ENCODE measurements at regions not wholly inside any gene's neighbourhood (a gene's known extent, or its start where the extent isn't known, plus 50 kb on each side); places are given as distances from the start of the nearest gene placed in this dataset.

DNA sequence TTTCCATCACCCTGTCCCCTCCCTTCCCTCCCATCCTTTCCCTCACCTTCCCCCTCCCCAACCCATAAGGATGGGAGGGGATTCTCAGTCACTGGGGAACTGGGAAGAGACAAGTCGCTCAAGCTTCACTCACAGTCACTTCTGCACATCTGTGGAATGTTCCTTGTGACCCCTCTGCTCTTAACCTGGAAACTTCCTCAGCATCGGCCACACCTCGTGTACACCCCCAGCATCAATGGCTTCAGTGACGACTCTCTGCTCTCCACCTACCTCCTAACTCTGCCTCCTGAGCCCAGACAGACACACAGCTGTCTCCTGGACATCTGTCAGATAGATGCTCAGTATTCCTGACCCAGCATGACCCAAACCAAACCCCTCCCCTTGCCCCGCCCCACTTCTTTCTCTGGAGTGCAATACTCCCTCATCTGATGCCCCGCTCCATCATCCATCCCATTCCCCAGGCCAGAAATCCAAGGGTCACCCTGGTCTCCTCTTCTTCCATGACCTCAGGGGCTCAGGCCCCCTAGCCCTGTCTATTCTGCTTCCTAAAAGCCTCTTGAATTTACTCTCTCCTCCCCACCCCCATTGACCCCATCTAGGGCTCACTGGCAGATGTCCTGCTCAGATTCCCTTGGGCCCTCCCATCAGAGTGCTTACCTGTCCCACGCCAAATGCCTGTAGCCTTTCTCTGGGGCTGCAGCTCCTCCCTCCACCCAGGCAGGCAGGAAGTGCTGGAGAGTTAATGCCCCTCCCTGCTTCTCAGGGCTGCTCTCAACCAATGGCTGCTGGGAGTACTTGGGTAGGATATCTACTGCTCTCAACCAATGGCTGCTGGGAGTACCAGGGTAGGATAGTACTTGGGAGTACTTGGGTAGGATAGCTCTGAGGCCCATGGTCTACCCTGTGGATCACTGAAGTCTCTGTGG is 83.1 kb upstream of the CSF3R start:
- no peak overlapping the region for H4K5ac ChIP-seq (ENCODE audit: low read length)
- no peak for DNase-seq
- no peak overlapping the region for H3K4ac ChIP-seq (ENCODE audit: low read depth, low read length)
- no peak overlapping the region for H4K8ac ChIP-seq (ENCODE audit: low read depth, low read length)
- H3K23ac ChIP-seq (ENCODE audit: low read length) = no peak overlapping the region
- no peak overlapping the region for H2BK120ac ChIP-seq (ENCODE audit: low read depth, low read length)
- H3K79me1 ChIP-seq (ENCODE audit: low read length) = no peaks in the 10 kb centered on the region
- no peaks in the 10 kb centered on the region for H3K4me1 ChIP-seq (ENCODE audit: control insufficient read depth, low read depth, low read length)
- H3K79me2 ChIP-seq (ENCODE audit: control insufficient read depth, insufficient read depth, low read length) = no peaks in the 10 kb centered on the region
- no peaks in the 10 kb centered on the region for H3K27me3 ChIP-seq (ENCODE audit: insufficient read depth, low read length, poor library complexity)
- no peak overlapping the region for H2AK5ac ChIP-seq (ENCODE audit: low read length)
- H3K4me2 ChIP-seq (ENCODE audit: low read length) = no peak overlapping the region
- no peak overlapping the region for H3K9ac ChIP-seq (ENCODE audit: low read length)
- H3K27ac ChIP-seq (ENCODE audit: low read depth, low read length) = no peak overlapping the region
- no peak overlapping the region for H3K18ac ChIP-seq (ENCODE audit: low read length)
- no peak overlapping the region for H2BK5ac ChIP-seq (ENCODE audit: low read length)
- H2BK15ac ChIP-seq (replicated peaks; ENCODE audit: low read depth) = no peak overlapping the region
- WGBS (ENCODE audit: extremely low coverage, insufficient coverage, low lambda C conversion rate) = no CpG with 5 or more reads among the region's 7 CpGs
- H3K36me3 ChIP-seq (ENCODE audit: control insufficient read depth, insufficient read depth, low read length) = no peaks in the 10 kb centered on the region
- H3K4me3 ChIP-seq (ENCODE audit: low read length) = no peak overlapping the region
- no peak overlapping the region for H3K56ac ChIP-seq (ENCODE audit: low read length)

DNA sequence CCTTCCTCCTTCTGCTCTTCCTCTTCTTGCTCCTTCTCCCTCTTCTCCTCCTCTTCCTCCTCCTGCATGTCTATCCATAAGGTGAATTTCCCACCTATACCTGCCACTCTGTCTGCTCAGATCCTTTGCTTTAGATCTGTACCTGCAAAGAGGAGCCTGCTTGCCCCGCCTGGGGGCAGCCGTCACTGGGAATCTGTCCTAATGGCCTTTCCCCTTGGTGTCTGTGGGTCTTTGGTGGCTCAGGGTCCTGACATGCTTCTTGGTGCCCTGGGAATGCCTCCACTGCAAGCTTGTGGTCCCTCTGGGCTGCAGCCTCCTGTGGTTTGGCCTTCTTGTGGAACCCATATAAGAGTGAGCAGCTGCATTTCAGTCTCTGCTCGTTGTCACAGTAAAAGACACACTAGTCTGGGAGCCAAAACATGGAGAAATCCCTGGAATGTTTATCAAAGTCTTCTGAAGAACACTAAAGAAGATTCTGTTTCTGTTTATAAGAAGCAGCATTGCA is 79.5 kb upstream of the CSF3R start:
- Histone ChIP-seq H4K8ac (ENCODE audit: low read depth, low read length) (no peak overlapping the region), H3K4me3 (ENCODE audit: low read length) (no peak overlapping the region), H3K56ac (ENCODE audit: low read length) (no peak overlapping the region), H3K27ac (ENCODE audit: low read depth, low read length) (no peak overlapping the region), H3K4ac (ENCODE audit: low read depth, low read length) (no peak overlapping the region), H3K9ac (ENCODE audit: low read length) (no peak overlapping the region), H2AK5ac (ENCODE audit: low read length) (no peak overlapping the region), H3K36me3 (ENCODE audit: control insufficient read depth, insufficient read depth, low read length) (no peaks in the 10 kb centered on the region), H4K5ac (ENCODE audit: low read length) (no peak overlapping the region), H2BK120ac (ENCODE audit: low read depth, low read length) (no peak overlapping the region), H3K79me1 (ENCODE audit: low read length) (no peaks in the 10 kb centered on the region), H3K4me1 (ENCODE audit: control insufficient read depth, low read depth, low read length) (no peaks in the 10 kb centered on the region), H3K27me3 (ENCODE audit: insufficient read depth, low read length, poor library complexity) (no peaks in the 10 kb centered on the region), H3K18ac (ENCODE audit: low read length) (no peak overlapping the region), H3K4me2 (ENCODE audit: low read length) (no peak overlapping the region), H2BK5ac (ENCODE audit: low read length) (no peak overlapping the region), H2BK15ac (replicated peaks; ENCODE audit: low read depth) (no peak overlapping the region), H3K79me2 (ENCODE audit: control insufficient read depth, insufficient read depth, low read length) (no peaks in the 10 kb centered on the region), H3K23ac (ENCODE audit: low read length) (no peak overlapping the region)
- WGBS (ENCODE audit: extremely low coverage, insufficient coverage, low lambda C conversion rate) = no CpG with 5 or more reads among the region's 3 CpGs
- DNase-seq = no peak

DNA sequence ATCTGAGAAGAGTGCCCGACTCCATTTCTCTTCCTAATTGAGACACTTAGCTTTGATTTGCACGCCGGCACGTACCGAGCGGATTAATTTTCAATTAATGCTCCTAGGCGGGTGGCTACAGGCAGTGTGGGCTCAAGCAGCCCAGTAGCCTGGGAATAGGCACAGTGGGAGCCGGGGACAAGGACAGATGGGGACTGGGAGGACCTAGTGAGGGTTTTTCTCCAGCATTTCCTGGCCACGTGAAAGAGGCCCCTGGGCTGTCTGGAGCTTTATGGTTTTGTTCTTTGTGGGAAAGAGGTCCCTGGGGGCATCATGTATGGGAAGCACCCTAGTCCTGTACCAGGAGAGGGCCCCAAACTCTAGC is 78.6 kb upstream of the CSF3R start:
- Histone ChIP-seq H3K27me3 (ENCODE audit: insufficient read depth, low read length, poor library complexity) (no peaks in the 10 kb centered on the region), H2BK5ac (ENCODE audit: low read length) (no peak overlapping the region), H4K8ac (ENCODE audit: low read depth, low read length) (no peak overlapping the region), H3K4me3 (ENCODE audit: low read length) (no peak overlapping the region), H3K23ac (ENCODE audit: low read length) (no peak overlapping the region), H3K4me2 (ENCODE audit: low read length) (no peak overlapping the region), H3K4me1 (ENCODE audit: control insufficient read depth, low read depth, low read length) (no peaks in the 10 kb centered on the region), H3K9ac (ENCODE audit: low read length) (no peak overlapping the region), H3K56ac (ENCODE audit: low read length) (no peak overlapping the region), H3K79me1 (ENCODE audit: low read length) (no peaks in the 10 kb centered on the region), H3K79me2 (ENCODE audit: control insufficient read depth, insufficient read depth, low read length) (no peaks in the 10 kb centered on the region), H3K18ac (ENCODE audit: low read length) (no peak overlapping the region), H3K36me3 (ENCODE audit: control insufficient read depth, insufficient read depth, low read length) (no peaks in the 10 kb centered on the region), H2BK120ac (ENCODE audit: low read depth, low read length) (no peak overlapping the region), H2BK15ac (replicated peaks; ENCODE audit: low read depth) (no peak overlapping the region), H3K4ac (ENCODE audit: low read depth, low read length) (no peak overlapping the region), H3K27ac (ENCODE audit: low read depth, low read length) (no peak overlapping the region), H2AK5ac (ENCODE audit: low read length) (no peak overlapping the region), H4K5ac (ENCODE audit: low read length) (no peak overlapping the region)
- WGBS (ENCODE audit: extremely low coverage, insufficient coverage, low lambda C conversion rate) = no CpG with 5 or more reads among the region's 9 CpGs
- DNase-seq = no peak

DNA sequence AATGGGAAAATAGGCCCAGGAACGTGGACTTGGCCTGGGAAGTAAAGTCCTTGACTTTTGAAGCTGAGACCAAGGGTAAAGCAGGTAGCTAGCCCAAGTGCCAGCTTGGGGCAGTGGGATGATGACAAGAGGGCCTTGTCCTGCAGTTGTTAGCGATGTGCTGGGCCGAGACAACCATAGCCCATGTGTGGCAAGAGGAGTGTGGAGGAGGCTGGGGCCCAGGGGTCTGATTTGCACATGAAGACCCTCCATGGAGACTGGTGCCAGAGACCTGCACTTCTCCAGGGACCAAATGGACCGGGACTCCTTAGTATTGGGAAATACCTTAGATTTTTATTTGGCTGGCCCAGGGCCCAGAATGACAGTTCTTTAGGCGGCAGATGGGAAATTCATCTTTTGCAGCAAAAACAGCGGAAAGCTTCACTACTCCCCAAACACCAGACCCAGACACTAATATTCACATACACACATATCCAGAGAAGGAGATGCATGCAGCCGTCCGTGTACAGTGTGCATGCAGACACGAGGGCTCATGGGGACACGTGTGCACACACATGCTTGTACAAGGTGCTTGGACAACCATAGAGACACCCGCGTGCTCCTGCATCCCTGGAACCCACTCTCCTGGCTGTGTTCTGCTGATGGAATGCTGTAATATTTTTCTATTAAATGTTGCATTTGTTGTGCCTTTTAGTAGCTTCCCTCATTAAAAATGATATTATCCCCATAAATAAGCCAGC is 78.1 kb upstream of the CSF3R start:
- H3K27ac ChIP-seq (ENCODE audit: low read depth, low read length) = no peak overlapping the region
- H3K79me2 ChIP-seq (ENCODE audit: control insufficient read depth, insufficient read depth, low read length) = no peaks in the 10 kb centered on the region
- H3K27me3 ChIP-seq (ENCODE audit: insufficient read depth, low read length, poor library complexity) = no peaks in the 10 kb centered on the region
- no peaks in the 10 kb centered on the region for H3K4me1 ChIP-seq (ENCODE audit: control insufficient read depth, low read depth, low read length)
- H2BK15ac ChIP-seq (replicated peaks; ENCODE audit: low read depth) = no peak overlapping the region
- no peak overlapping the region for H4K5ac ChIP-seq (ENCODE audit: low read length)
- H3K4me3 ChIP-seq (ENCODE audit: low read length) = no peak overlapping the region
- no peak for DNase-seq
- H2BK120ac ChIP-seq (ENCODE audit: low read depth, low read length) = no peak overlapping the region
- no peaks in the 10 kb centered on the region for H3K36me3 ChIP-seq (ENCODE audit: control insufficient read depth, insufficient read depth, low read length)
- H2AK5ac ChIP-seq (ENCODE audit: low read length) = no peak overlapping the region
- H3K79me1 ChIP-seq (ENCODE audit: low read length) = no peaks in the 10 kb centered on the region
- H4K8ac ChIP-seq (ENCODE audit: low read depth, low read length) = no peak overlapping the region
- H3K4me2 ChIP-seq (ENCODE audit: low read length) = no peak overlapping the region
- no peak overlapping the region for H3K23ac ChIP-seq (ENCODE audit: low read length)
- WGBS (ENCODE audit: extremely low coverage, insufficient coverage, low lambda C conversion rate) = no CpG with 5 or more reads among the region's 12 CpGs
- no peak overlapping the region for H3K56ac ChIP-seq (ENCODE audit: low read length)
- H3K4ac ChIP-seq (ENCODE audit: low read depth, low read length) = no peak overlapping the region
- H3K9ac ChIP-seq (ENCODE audit: low read length) = no peak overlapping the region
- H2BK5ac ChIP-seq (ENCODE audit: low read length) = no peak overlapping the region
- H3K18ac ChIP-seq (ENCODE audit: low read length) = no peak overlapping the region

DNA sequence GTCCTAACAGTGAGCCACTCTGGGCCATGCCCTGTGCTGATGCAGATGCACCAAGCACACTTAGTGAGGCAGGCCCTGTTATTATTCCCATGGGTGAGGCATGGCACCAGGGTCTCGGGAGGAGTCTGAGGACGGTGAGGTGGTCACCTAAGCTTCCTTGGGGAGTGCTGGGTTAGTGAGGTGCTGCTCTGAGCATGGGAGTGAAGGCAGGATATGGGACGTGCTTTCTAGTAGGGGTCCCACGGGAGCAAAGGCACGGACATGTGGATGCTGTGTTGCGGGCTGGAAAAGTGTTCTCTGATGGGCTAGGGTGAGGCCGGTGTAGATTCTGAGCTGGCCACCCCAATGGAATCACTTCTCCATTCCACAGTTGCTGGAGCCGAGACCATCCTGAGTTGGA is 77.5 kb upstream of the CSF3R start:
- Histone ChIP-seq H3K79me1 (ENCODE audit: low read length) (no peaks in the 10 kb centered on the region), H3K4me2 (ENCODE audit: low read length) (no peak overlapping the region), H2BK15ac (replicated peaks; ENCODE audit: low read depth) (no peak overlapping the region), H4K8ac (ENCODE audit: low read depth, low read length) (no peak overlapping the region), H3K27me3 (ENCODE audit: insufficient read depth, low read length, poor library complexity) (no peaks in the 10 kb centered on the region), H3K36me3 (ENCODE audit: control insufficient read depth, insufficient read depth, low read length) (no peaks in the 10 kb centered on the region), H3K4me1 (ENCODE audit: control insufficient read depth, low read depth, low read length) (no peaks in the 10 kb centered on the region), H3K79me2 (ENCODE audit: control insufficient read depth, insufficient read depth, low read length) (no peaks in the 10 kb centered on the region), H3K4me3 (ENCODE audit: low read length) (no peak overlapping the region), H3K27ac (ENCODE audit: low read depth, low read length) (no peak overlapping the region), H2AK5ac (ENCODE audit: low read length) (no peak overlapping the region), H3K18ac (ENCODE audit: low read length) (no peak overlapping the region), H4K5ac (ENCODE audit: low read length) (no peak overlapping the region), H3K23ac (ENCODE audit: low read length) (no peak overlapping the region), H3K9ac (ENCODE audit: low read length) (no peak overlapping the region), H2BK5ac (ENCODE audit: low read length) (no peak overlapping the region), H2BK120ac (ENCODE audit: low read depth, low read length) (no peak overlapping the region), H3K4ac (ENCODE audit: low read depth, low read length) (no peak overlapping the region), H3K56ac (ENCODE audit: low read length) (no peak overlapping the region)
- no peak for DNase-seq
- WGBS (ENCODE audit: extremely low coverage, insufficient coverage, low lambda C conversion rate) = no CpG with 5 or more reads among the region's 8 CpGs
